ENCODE measurements at regions not wholly inside any gene's neighbourhood (a gene's known extent, or its start where the extent isn't known, plus 50 kb on each side); places are given as distances from the start of the nearest gene placed in this dataset.

DNA sequence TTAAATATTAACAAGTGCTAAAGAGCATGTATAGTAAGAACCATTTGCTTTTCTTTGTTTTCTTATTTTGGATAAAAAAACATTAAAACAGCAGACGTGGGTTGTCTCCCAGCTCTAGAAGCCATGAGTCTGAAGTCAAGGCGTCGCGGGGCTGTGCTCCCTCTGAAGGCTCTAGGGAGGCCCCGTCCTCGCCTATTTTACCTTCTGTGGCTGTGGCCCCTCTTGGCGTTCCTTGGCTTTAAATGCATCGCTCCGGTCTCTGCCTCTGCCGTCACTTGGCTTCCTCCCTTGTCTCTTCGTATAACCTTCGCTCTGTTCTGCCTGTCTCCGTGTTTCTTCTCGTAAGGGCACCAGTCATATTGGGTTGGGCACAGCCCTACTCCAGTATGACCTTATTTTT lies 75.3 kb downstream of the ING1 start:
- Histone ChIP-seq H3K4me3 (no peak overlapping the region), H3K9me3 (peaks cover 0 to 37% (median 23%) of the 10 kb centered on the region in 4 donors), H3K4me1 (no peaks in the 10 kb centered on the region), H3K27me3 (no peaks in the 10 kb centered on the region), H3K36me3 (no peaks in the 10 kb centered on the region), H3K27ac (no peak overlapping the region)
- DNase-seq = no peak
- intact Hi-C loops (cut with DNase I; ENCODE audit: low total_unique reads) = no loop called here
- no peak for TF ChIP-seq POLR2A (IDR thresholded peaks at IDR 0.05)
- no peak for TF ChIP-seq EP300 (IDR thresholded peaks at IDR 0.05)
- no peak for TF ChIP-seq POLR2AphosphoS5 (IDR thresholded peaks at IDR 0.05)
- TF ChIP-seq CTCF (IDR thresholded peaks at IDR 0.05) = no peak
- 91 to 95% (median 92%) methylated on average over 14 of the region's 14 CpGs for WGBS, 5 donors

DNA sequence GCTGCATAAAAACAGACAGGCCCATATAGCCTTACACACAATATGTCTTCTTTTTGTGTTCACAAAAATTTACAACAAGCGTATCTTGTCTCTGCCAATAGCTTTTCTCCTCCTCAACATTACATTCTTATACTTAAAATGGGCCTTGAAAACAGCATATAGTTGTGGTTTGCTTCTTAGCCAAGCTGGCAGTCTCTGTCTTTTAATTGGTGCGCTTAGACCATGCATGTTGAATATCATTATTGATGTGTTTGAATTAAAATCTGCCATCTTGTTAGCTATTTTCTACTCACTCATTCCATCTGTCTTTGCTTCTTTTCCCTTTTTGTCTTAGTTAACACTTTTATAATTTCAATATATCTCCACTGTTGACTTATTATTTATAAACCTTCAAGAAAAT lies 76.4 kb downstream of the ING1 start:
- TF ChIP-seq POLR2AphosphoS5 (IDR thresholded peaks at IDR 0.05) = no peak
- no peak for TF ChIP-seq EP300 (IDR thresholded peaks at IDR 0.05)
- no peak for TF ChIP-seq CTCF (IDR thresholded peaks at IDR 0.05)
- no peak for TF ChIP-seq POLR2A (IDR thresholded peaks at IDR 0.05)
- Histone ChIP-seq H3K4me1 (no peaks in the 10 kb centered on the region), H3K27me3 (peaks cover 0 to 3% (median 0%) of the 10 kb centered on the region in 3 donors), H3K4me3 (no peak overlapping the region), H3K9me3 (peaks cover 0 to 37% (median 23%) of the 10 kb centered on the region in 4 donors), H3K36me3 (no peaks in the 10 kb centered on the region), H3K27ac (no peak overlapping the region)
- intact Hi-C loops (cut with DNase I; ENCODE audit: low total_unique reads) = no loop called here
- no peak for DNase-seq
- WGBS, 5 donors = 85 to 97% (median 95%) methylated on average over 2 of the region's 2 CpGs

- intact Hi-C loops (cut with DNase I; ENCODE audit: low total_unique reads) = no loop called here
- WGBS, 5 donors = 80 to 93% (median 90%) methylated on average over 3 of the region's 3 CpGs
- Histone ChIP-seq H3K27ac (no peak overlapping the region), H3K36me3 (no peaks in the 10 kb centered on the region), H3K9me3 (peaks cover 0 to 37% (median 23%) of the 10 kb centered on the region in 4 donors), H3K27me3 (peaks cover 0 to 3% (median 0%) of the 10 kb centered on the region in 3 donors), H3K4me1 (no peaks in the 10 kb centered on the region), H3K4me3 (no peak overlapping the region)
- no peak for DNase-seq
- TF ChIP-seq EP300 (IDR thresholded peaks at IDR 0.05) (no peak), CTCF (IDR thresholded peaks at IDR 0.05) (no peak), POLR2A (IDR thresholded peaks at IDR 0.05) (no peak), POLR2AphosphoS5 (IDR thresholded peaks at IDR 0.05) (no peak)
Measured at GRCh38 chr13:110790371-110790770, 76.9 kb downstream of the ING1 start.

GRCh38 chr13:110794209-110794608 lies 80.7 kb downstream of the ING1 start:
- 83 to 91% (median 89%) methylated on average over 1 to 7 of the region's 7 CpGs for WGBS, 5 donors
- Histone ChIP-seq H3K27ac (no peak overlapping the region), H3K4me1 (peaks cover 0 to 6% (median 4%) of the 10 kb centered on the region in 4 donors), H3K4me3 (no peak overlapping the region), H3K9me3 (peaks cover 0 to 37% (median 23%) of the 10 kb centered on the region in 4 donors), H3K27me3 (peaks cover 0 to 3% (median 3%) of the 10 kb centered on the region in 3 donors), H3K36me3 (no peaks in the 10 kb centered on the region)
- TF ChIP-seq POLR2AphosphoS5 (IDR thresholded peaks at IDR 0.05) = no peak
- TF ChIP-seq POLR2A (IDR thresholded peaks at IDR 0.05) = no peak
- no peak for TF ChIP-seq CTCF (IDR thresholded peaks at IDR 0.05)
- no peak for TF ChIP-seq EP300 (IDR thresholded peaks at IDR 0.05)
- DNase-seq = no peak
- intact Hi-C loops (cut with DNase I; ENCODE audit: low total_unique reads) = no loop called here
